Cardiac fibroblast (primary cell): ENCODE measurements at regions not wholly inside any gene's neighbourhood (a gene's known extent, or its start where the extent isn't known, plus 50 kb on each side); places are given as distances from the start of the nearest gene placed in this dataset.

Experiments
- DNase-seq, 2 donors: peaks; one replicate each; pipeline versions ENCODE4 v3.0.0 to v3.0.0-alpha.2; 2010; ENCODE audit warnings: low read depth in 2 of 2
- H3K4me3 ChIP-seq, 2 donors: replicated peaks in 1 of 2; 1 replicate in 1 of 2; 2 replicates in 1 of 2; pipeline ENCODE4 v1.5.1; 2011; ENCODE audit warnings: low read depth in 2 of 2, low read length in 2 of 2, mild to moderate bottlenecking in 2 of 2, moderate library complexity in 1 of 2
- CTCF ChIP-seq: IDR thresholded peaks from one replicate; pipeline ENCODE4 v1.5.1; 2011; ENCODE audit warnings: low read depth, mild to moderate bottlenecking, low read length, inconsistent platforms

DNA sequence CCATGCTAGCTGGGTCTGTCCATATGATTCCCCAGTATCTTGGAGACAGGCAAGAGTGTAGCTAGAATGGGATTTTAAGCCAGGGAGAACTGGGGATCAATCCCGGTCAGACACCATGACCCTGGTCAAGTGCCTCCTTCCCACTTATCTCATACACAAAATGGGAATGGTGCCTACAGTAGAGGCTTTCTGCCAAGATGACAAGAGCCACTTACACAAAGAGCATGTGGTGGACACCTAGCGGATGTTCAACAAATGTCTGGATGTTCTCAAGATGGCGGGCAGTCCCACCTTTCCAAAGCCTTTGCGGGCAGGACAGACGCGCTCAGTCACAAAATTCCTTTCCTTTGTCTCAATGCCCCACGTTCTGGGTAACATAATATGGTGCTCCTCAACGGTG, 57.3 kb downstream of the MAF start:
- no peak for DNase-seq
- no peak for TF ChIP-seq CTCF
- no peak overlapping the region for H3K4me3 ChIP-seq

DNA sequence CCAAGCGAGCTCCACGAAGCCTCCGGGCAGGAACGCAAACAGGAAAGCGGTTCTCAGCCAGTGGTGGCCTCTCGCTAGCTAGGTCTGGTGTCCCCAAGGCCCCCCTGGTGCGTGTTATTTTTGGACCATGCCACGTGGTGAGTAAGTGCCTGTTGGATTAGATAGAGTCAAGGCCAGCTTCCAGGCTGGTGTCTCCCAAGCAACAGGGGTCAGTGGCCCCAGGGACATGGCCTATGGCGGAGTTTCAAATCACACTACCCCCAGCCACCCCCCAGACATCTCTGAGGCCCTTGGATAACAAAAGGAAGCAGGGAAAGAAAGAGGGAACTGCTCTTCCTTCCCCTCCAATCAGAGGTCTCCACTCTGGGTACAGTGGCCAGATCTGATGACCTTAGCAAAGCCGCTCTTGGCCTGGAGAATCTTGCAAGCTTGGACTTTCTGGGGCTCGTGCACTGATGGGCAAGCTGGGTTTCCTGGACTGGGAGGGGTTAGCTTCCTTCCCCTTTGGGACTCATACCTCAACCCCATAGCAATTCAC, 58.2 kb downstream of the MAF start:
- H3K4me3 ChIP-seq = no peak overlapping the region
- DNase-seq = no peak
- TF ChIP-seq CTCF = no peak

DNA sequence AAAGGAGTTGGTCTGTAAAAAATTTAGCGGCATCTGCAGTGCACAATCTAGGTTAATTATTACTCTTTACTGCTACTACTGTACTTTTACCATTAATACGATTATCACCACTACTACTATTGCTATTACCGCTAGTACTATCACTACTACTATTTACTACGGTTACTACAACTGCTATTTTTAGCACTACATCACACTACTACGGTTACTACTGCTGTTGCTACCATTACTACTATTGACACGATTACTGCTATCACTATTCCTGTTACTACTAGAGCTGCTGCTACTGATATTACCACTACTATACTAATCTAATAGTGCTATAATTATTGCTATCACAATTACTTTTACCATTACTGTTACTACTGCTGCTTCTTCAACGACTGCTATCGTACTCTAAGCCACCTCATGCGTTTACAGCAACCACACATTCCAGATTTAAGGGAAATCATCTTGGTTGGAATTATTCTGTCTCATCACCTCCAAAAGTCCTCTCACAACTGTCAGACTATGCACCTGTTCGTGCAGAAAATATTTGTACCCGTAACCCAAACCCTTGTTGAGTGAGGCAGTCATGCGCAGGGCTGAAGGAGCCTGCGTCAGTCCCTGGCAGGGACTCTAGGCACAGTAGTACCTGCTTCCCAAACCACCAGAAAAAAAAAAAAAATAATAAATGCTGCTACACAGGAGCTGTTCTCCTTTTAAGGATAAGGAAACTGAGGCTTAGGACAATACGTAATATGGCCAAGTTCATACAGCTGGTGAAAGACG, 59.5 kb downstream of the MAF start:
- H3K4me3 ChIP-seq = no peak overlapping the region
- DNase-seq = no peak
- no peak for TF ChIP-seq CTCF

DNA sequence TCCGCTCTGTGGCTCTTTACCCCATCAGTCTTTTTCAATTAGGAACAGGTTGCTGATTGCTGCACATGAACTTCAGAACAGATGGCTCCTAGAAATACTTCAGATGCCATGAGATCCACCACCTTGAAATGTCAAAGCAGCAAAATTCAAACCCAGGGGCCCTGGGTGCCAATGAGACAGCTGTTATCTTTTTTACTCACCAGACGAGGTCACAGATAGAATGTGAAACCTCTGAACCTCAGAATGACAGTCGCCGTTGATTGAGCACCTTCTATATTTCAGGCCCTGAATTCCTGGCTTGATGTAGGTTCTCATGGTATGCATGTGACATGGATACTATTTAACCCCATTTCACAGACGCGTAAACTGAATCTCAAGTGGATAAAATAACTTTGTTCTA, 63.0 kb downstream of the MAF start:
- no peak overlapping the region for H3K4me3 ChIP-seq
- no peak for DNase-seq
- TF ChIP-seq CTCF = no peak

- H3K4me3 ChIP-seq = no peak overlapping the region
- TF ChIP-seq CTCF = no peak
Measured at GRCh38 chr16:79536958-79537357, 63.6 kb downstream of the MAF start.

DNA sequence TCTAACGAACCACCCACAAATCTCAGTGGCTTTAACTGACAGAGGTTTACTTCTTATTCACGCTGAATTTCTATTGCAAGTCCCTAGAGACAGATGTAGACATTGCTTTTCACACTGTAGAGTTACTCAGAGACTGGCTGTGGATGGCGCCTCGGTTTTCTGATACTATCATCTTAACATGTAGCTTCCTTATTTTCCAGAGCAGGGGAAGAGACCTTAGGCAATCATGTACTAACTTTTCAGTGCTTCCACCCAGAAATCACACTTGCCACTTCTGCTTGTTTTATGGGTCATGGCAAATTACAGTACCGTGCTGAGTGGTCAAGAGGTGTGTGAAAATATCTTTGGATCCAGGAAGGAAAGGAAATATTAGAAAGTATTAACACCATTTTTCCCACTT, 65.4 kb downstream of the MAF start:
- TF ChIP-seq CTCF = no peak
- H3K4me3 ChIP-seq = no peak overlapping the region
- DNase-seq = no peak

More at GRCh38 chr16:79536958-79537357, 63.6 kb downstream of the MAF start:
- no peak for DNase-seq
